ENCODE measurements at regions not wholly inside any gene's neighbourhood (a gene's known extent, or its start where the extent isn't known, plus 50 kb on each side); places are given as distances from the start of the nearest gene placed in this dataset.
A peak's percentile ranks its signal among the peaks of the same experiment; 100 is the strongest.

GRCh38 chr13:76016799-76017400 lies 380.8 kb downstream of the LMO7 start:
- Histone ChIP-seq H3K27ac (no peak overlapping the region), H2AFZ (no peak overlapping the region), H3K27me3 (replicated peaks; ENCODE audit: insufficient read depth) (no peaks in the 10 kb centered on the region), H3K4me1 (ENCODE audit: insufficient read depth) (peaks cover 16% of the 10 kb centered on the region), H3K9me2 (ENCODE audit: insufficient read depth) (no peaks in the 10 kb centered on the region), H3K9me3 (ENCODE audit: low read depth) (no peaks in the 10 kb centered on the region), H3K9ac (no peak overlapping the region), H3F3A (ENCODE audit: insufficient read depth) (no peaks in the 10 kb centered on the region), H3K4me3 (no peak overlapping the region), H3K36me3 (ENCODE audit: low read depth) (no peaks in the 10 kb centered on the region), H3K4me2 (ENCODE audit: unreplicated experiment) (no peak overlapping the region), H4K20me1 (ENCODE audit: insufficient read depth) (no peaks in the 10 kb centered on the region), H3K79me2 (ENCODE audit: insufficient read depth) (no peaks in the 10 kb centered on the region)
- no peak for TF ChIP-seq EZH2phosphoT487 (IDR thresholded peaks at IDR 0.05; ENCODE audit: insufficient read depth, low read depth)
- no peak for TF ChIP-seq EZH2 (IDR thresholded peaks at IDR 0.05; ENCODE audit: insufficient read depth, poor library complexity, severe bottlenecking)
- peak; percentile 42 for DNase-seq
- in situ Hi-C loops (cut with MboI): no loop called here
- WGBS, 2 experiments (ENCODE audit: low coverage in 1 of 2, low lambda C conversion rate in 2 of 2, missing lambda C conversion rate in 2 of 2): 89 to 94% methylated on average over 3 of the region's 3 CpGs

GRCh38 chr13:76014406-76015318 lies 378.5 kb downstream of the LMO7 start:
- Histone ChIP-seq H3K27me3 (replicated peaks; ENCODE audit: insufficient read depth) (no peaks in the 10 kb centered on the region), H3K79me2 (ENCODE audit: insufficient read depth) (no peaks in the 10 kb centered on the region), H3K9ac (no peak overlapping the region), H2AFZ (0 out of 2 replicates have a peak overlapping the region, but pooled peaks have one; percentile 34), H3K4me1 (ENCODE audit: insufficient read depth) (peaks cover 20% of the 10 kb centered on the region), H3K4me2 (ENCODE audit: unreplicated experiment) (peak overlapping the region; percentile 32), H3K36me3 (ENCODE audit: low read depth) (no peaks in the 10 kb centered on the region), H3K27ac (no peak overlapping the region), H3K4me3 (no peak overlapping the region), H4K20me1 (ENCODE audit: insufficient read depth) (no peaks in the 10 kb centered on the region), H3K9me2 (ENCODE audit: insufficient read depth) (0 out of 2 replicates have a peak, but pooled peaks cover 7% of the 10 kb centered on the region), H3F3A (ENCODE audit: insufficient read depth) (no peaks in the 10 kb centered on the region), H3K9me3 (ENCODE audit: low read depth) (no peaks in the 10 kb centered on the region)
- DNase-seq: peak; percentile 57
- in situ Hi-C loops (cut with MboI): no loop called here
- WGBS, 2 experiments (ENCODE audit: low coverage in 1 of 2, low lambda C conversion rate in 2 of 2, missing lambda C conversion rate in 2 of 2): 6 to 8% methylated on average over 5 of the region's 5 CpGs
- TF ChIP-seq EZH2 (IDR thresholded peaks at IDR 0.05; ENCODE audit: insufficient read depth, poor library complexity, severe bottlenecking): no peak

GRCh38 chr13:76012091-76012721 lies 376.1 kb downstream of the LMO7 start:
- H3K9ac ChIP-seq: no peak overlapping the region
- no peaks in the 10 kb centered on the region for H3K27me3 ChIP-seq (replicated peaks; ENCODE audit: insufficient read depth)
- H3K9me2 ChIP-seq (ENCODE audit: insufficient read depth): 0 out of 2 replicates have a peak, but pooled peaks cover 7% of the 10 kb centered on the region
- H3K36me3 ChIP-seq (ENCODE audit: low read depth): no peaks in the 10 kb centered on the region
- TF ChIP-seq EZH2 (IDR thresholded peaks at IDR 0.05; ENCODE audit: insufficient read depth, poor library complexity, severe bottlenecking) (no peak), EZH2phosphoT487 (IDR thresholded peaks at IDR 0.05; ENCODE audit: insufficient read depth, low read depth) (no peak)
- in situ Hi-C loops (cut with MboI): no loop called here
- no peak overlapping the region for H3K4me3 ChIP-seq
- 43 to 55% methylated on average over 2 of the region's 2 CpGs for WGBS, 2 experiments (ENCODE audit: low coverage in 1 of 2, low lambda C conversion rate in 2 of 2, missing lambda C conversion rate in 2 of 2)
- peak; percentile 20 for DNase-seq
- H3K27ac ChIP-seq: no peak overlapping the region
- H2AFZ ChIP-seq: no peak overlapping the region
- no peaks in the 10 kb centered on the region for H3F3A ChIP-seq (ENCODE audit: insufficient read depth)
- peak overlapping the region; percentile 20 for H3K4me2 ChIP-seq (ENCODE audit: unreplicated experiment)
- no peaks in the 10 kb centered on the region for H3K9me3 ChIP-seq (ENCODE audit: low read depth)
- no peaks in the 10 kb centered on the region for H3K79me2 ChIP-seq (ENCODE audit: insufficient read depth)
- no peaks in the 10 kb centered on the region for H4K20me1 ChIP-seq (ENCODE audit: insufficient read depth)
- H3K4me1 ChIP-seq (ENCODE audit: insufficient read depth): peaks cover 20% of the 10 kb centered on the region

- Histone ChIP-seq H3K4me2 (ENCODE audit: unreplicated experiment) (no peak overlapping the region), H3K4me1 (ENCODE audit: insufficient read depth) (peaks cover 10% of the 10 kb centered on the region), H3K27ac (no peak overlapping the region), H3K27me3 (replicated peaks; ENCODE audit: insufficient read depth) (no peaks in the 10 kb centered on the region), H3F3A (ENCODE audit: insufficient read depth) (no peaks in the 10 kb centered on the region), H3K9ac (no peak overlapping the region), H2AFZ (no peak overlapping the region), H4K20me1 (ENCODE audit: insufficient read depth) (no peaks in the 10 kb centered on the region), H3K79me2 (ENCODE audit: insufficient read depth) (no peaks in the 10 kb centered on the region), H3K36me3 (ENCODE audit: low read depth) (no peaks in the 10 kb centered on the region), H3K9me3 (ENCODE audit: low read depth) (no peaks in the 10 kb centered on the region), H3K4me3 (no peak overlapping the region), H3K9me2 (ENCODE audit: insufficient read depth) (0 out of 2 replicates have a peak, but pooled peaks cover 7% of the 10 kb centered on the region)
- in situ Hi-C loops (cut with MboI): no loop called here
- TF ChIP-seq EZH2 (IDR thresholded peaks at IDR 0.05; ENCODE audit: insufficient read depth, poor library complexity, severe bottlenecking) (no peak), EZH2phosphoT487 (IDR thresholded peaks at IDR 0.05; ENCODE audit: insufficient read depth, low read depth) (no peak)
- WGBS, 2 experiments (ENCODE audit: low coverage in 1 of 2, low lambda C conversion rate in 2 of 2, missing lambda C conversion rate in 2 of 2): 77 to 88% methylated on average over 2 of the region's 2 CpGs
- DNase-seq: no peak
These were observed 373.2 kb downstream of the LMO7 start for GRCh38 chr13:76009267-76009890.
